NT2/D1 (cell line): ENCODE measurements at regions not wholly inside any gene's neighbourhood (a gene's known extent, or its start where the extent isn't known, plus 50 kb on each side); places are given as distances from the start of the nearest gene placed in this dataset.

Experiments used
- SUZ12 ChIP-seq: IDR thresholded peaks from 2 replicates; pipeline ENCODE4 v1.6.1; 2011; ENCODE audit not compliant: insufficient read length, insufficient read depth; ENCODE audit errors: extremely low read depth
- YY1 ChIP-seq: IDR thresholded peaks from 2 replicates; pipeline ENCODE4 v1.6.1; 2011; ENCODE audit not compliant: insufficient read length, insufficient read depth
- ZNF274 ChIP-seq: IDR thresholded peaks from 2 replicates; pipeline ENCODE4 v1.6.1; 2011; ENCODE audit warnings: mild to moderate bottlenecking, low read depth, low read length

DNA sequence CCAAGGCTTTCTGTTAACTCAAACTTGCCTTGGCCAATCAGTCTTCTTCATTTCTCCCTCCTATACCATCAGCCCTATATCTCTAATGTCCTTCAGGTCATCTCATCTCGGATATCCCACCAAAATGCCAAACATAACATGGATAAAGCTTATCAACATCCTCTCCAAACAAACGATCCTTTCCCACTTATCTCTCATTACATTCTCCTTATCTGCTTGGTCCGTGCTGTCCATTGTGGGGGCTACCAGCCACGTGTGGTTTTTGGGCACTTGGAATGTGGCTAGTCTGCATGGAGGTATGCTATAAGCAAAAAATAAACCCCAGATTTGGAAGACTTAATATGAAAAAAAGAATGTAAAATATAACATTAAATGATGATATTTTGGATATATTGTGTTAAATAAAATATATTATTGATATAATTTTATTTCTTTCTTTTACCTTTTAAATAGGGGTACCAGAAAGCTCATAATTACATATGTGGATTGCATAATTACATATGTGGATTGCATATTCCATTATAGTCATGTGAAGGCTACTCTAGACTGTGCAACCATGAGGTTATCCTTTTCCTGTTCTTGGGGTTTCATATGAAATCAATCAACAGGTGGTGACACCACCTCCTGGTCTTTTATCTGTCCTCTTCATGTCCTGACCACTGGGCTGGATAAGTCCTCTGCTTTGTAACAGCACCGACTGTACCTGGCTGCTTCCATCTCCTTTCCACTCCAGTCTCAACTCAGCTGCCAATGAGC, 123.0 kb downstream of the CD83 start:
- TF ChIP-seq YY1 = no peak
- no peak for TF ChIP-seq ZNF274
- no peak for TF ChIP-seq SUZ12
